ENCODE measurements at regions not wholly inside any gene's neighbourhood (a gene's known extent, or its start where the extent isn't known, plus 50 kb on each side); places are given as distances from the start of the nearest gene placed in this dataset.

GRCh38 chr10:117477961-117478670 is 64.4 kb upstream of the EMX2 start:
- Histone ChIP-seq H3K4me3 (ENCODE audit: low read depth, low read length) (no peak overlapping the region), H3K36me3 (ENCODE audit: control insufficient read depth in 2 of 2, insufficient read depth in 1 of 2, low read length in 2 of 2) (no peaks in the 10 kb centered on the region), H3K9me3 (ENCODE audit: control insufficient read depth, insufficient read depth, low read depth, low read length) (no peaks in the 10 kb centered on the region), H3K27ac (ENCODE audit: extremely low read depth, low read depth, low read length) (no peak overlapping the region), H3K4me1 (ENCODE audit: control insufficient read depth, insufficient read depth, low read length) (no peaks in the 10 kb centered on the region)
- POLR2A ChIA-PET = no interaction called here
- TF ChIP-seq ZNF544 (tag by site-specific recombination; IDR thresholded peaks at IDR 0.05) = no peak
- no peak for TF ChIP-seq MYNN (tag by site-specific recombination; IDR thresholded peaks at IDR 0.05; ENCODE audit: borderline replicate concordance)
- peak; percentile 68; the same call in 1 of the 2 replicates for TF ChIP-seq ZNF16 (tag by site-specific recombination; IDR thresholded peaks at IDR 0.05; ENCODE audit: low read depth)
- no peak for TF ChIP-seq ZNF645 (tag by site-specific recombination; IDR thresholded peaks at IDR 0.05)
- no peak for TF ChIP-seq SP2 (tag by site-specific recombination; IDR thresholded peaks at IDR 0.05)
- peak; percentile 35; the same call in 1 of the 2 replicates for TF ChIP-seq ZNF654 (tag by site-specific recombination; IDR thresholded peaks at IDR 0.05; ENCODE audit: low read depth)
- no peak for TF ChIP-seq ZNF362 (tag by site-specific recombination; IDR thresholded peaks at IDR 0.05)
- TF ChIP-seq ZNF530 (tag by site-specific recombination; IDR thresholded peaks at IDR 0.05; ENCODE audit: low read depth) = no peak
- TF ChIP-seq ZNF670 (tag by site-specific recombination; IDR thresholded peaks at IDR 0.05; ENCODE audit: low read depth) = no peak
- no peak for TF ChIP-seq OSR2 (tag by site-specific recombination; IDR thresholded peaks at IDR 0.05)
- CTCF ChIA-PET = interaction anchor here (0.7 to 1.6 kb wide), 6 partner anchors 18 to 262 kb away, joined by 3 to 9 read pairs (median 4); no protein-coding TSS in a partner anchor

- no peaks in the 10 kb centered on the region for H3K9me3 ChIP-seq (ENCODE audit: control insufficient read depth, insufficient read depth, low read depth, low read length)
- H3K4me3 ChIP-seq (ENCODE audit: low read depth, low read length) = no peak overlapping the region
- H3K36me3 ChIP-seq (ENCODE audit: control insufficient read depth in 2 of 2, insufficient read depth in 1 of 2, low read length in 2 of 2) = no peaks in the 10 kb centered on the region
- H3K27ac ChIP-seq (ENCODE audit: extremely low read depth, low read depth, low read length) = no peak overlapping the region
- no peaks in the 10 kb centered on the region for H3K4me1 ChIP-seq (ENCODE audit: control insufficient read depth, insufficient read depth, low read length)
- TF ChIP-seq WT1 (tag by site-specific recombination; IDR thresholded peaks at IDR 0.05) (no peak), ELK4 (IDR thresholded peaks at IDR 0.05; ENCODE audit: borderline replicate concordance, low read depth, low read length) (no peak), ZNF785 (tag by site-specific recombination; IDR thresholded peaks at IDR 0.05) (no peak), ZNF132 (tag by site-specific recombination; IDR thresholded peaks at IDR 0.05; ENCODE audit: borderline replicate concordance) (no peak), ZNF362 (tag by site-specific recombination; IDR thresholded peaks at IDR 0.05) (no peak), ZNF174 (tag by site-specific recombination; IDR thresholded peaks at IDR 0.05) (no peak), KLF9 (tag by site-specific recombination; IDR thresholded peaks at IDR 0.05; ENCODE audit: low read depth) (no peak), ZIC2 (tag by site-specific recombination; IDR thresholded peaks at IDR 0.05) (no peak), ZNF146 (tag by site-specific recombination; IDR thresholded peaks at IDR 0.05) (no peak), GLIS1 (tag by site-specific recombination; IDR thresholded peaks at IDR 0.05) (no peak), REPIN1 (tag by site-specific recombination; IDR thresholded peaks at IDR 0.05; ENCODE audit: low read depth) (no peak)
- CTCF ChIA-PET = interaction anchor here (0.5 to 1.6 kb wide), 6 partner anchors 10 to 998 kb away, joined by 3 to 9 read pairs (median 4); no protein-coding TSS in a partner anchor
- POLR2A ChIA-PET = no interaction called here
Observed at GRCh38 chr10:117477211-117477947, 65.2 kb upstream of the EMX2 start.

All from HEK293 (cell line).